Cardiac muscle cell (in vitro differentiated cells and primary cell): ENCODE measurements at regions not wholly inside any gene's neighbourhood (a gene's known extent, or its start where the extent isn't known, plus 50 kb on each side); places are given as distances from the start of the nearest gene placed in this dataset.
"Not testable (repeated sequence)": the region's sequence is repeated elsewhere in the genome, so short reads cannot be mapped to it uniquely, and the experiment has no call there.

Source experiments
- DNase-seq, 2 donors: peaks; one replicate each; pipeline versions ENCODE4 v3.0.0 to v3.0.0-alpha.2; 2010 to 2017; ENCODE audit warnings: low read depth in 1 of 2, low spot score in 1 of 2
- H3K27ac ChIP-seq: fragments of 200-600 bp; sonication (generic); 2 replicates; pipeline ENCODE4 v1.5.1; 2016
- H3K27me3 ChIP-seq: fragments of 200-600 bp; sonication (generic); 2 replicates; pipeline ENCODE4 v1.6.0; 2016; ENCODE audit warnings: control low read depth
- H3K36me3 ChIP-seq: fragments of 200-600 bp; sonication (generic); 2 replicates; pipeline ENCODE4 v1.5.1; 2016; ENCODE audit warnings: control low read depth
- H3K4me1 ChIP-seq: fragments of 200-600 bp; sonication (generic); 2 replicates; pipeline ENCODE4 v1.8.1; 2017; ENCODE audit warnings: low read depth, mild to moderate bottlenecking, mixed run types
- H3K4me3 ChIP-seq: fragments of 200-600 bp; sonication (generic); 2 replicates; pipeline ENCODE4 v1.5.1; 2016; ENCODE audit warnings: mild to moderate bottlenecking
- H3K9me3 ChIP-seq: fragments of 200-600 bp; sonication (generic); 2 replicates; pipeline ENCODE4 v1.5.1; 2017; ENCODE audit warnings: low read depth, mild to moderate bottlenecking, control low read depth
- TF ChIP-seq, protein P1 (sequence below): IDR thresholded peaks from 2 replicates; pipeline ENCODE4 v1.5.1; 2012; ENCODE audit warnings: low read depth, mild to moderate bottlenecking, low read length

DNA sequence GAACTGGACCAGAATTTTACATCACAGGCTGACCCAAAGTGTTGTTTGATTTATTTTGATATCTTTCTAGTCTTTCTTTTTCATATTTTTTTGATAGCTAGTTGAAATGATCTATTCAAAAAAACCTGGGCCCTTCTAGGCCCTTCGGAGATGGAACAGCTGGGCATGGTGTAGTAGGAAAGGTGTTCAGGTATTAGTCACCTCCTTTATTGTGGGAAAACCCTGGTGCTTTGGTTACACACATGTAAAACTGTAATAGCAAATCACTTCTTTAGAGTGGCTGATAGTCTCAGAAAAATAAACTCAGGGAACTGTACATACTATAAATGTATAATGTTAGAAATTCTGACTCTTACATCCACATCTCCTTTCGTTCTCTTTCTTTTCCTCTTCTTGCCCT lies 234.5 kb downstream of the PLA2G4A start:
- Histone ChIP-seq H3K4me1 (no peaks in the 10 kb centered on the region), H3K36me3 (no peaks in the 10 kb centered on the region), H3K27ac (no peak overlapping the region), H3K9me3 (no peaks in the 10 kb centered on the region), H3K27me3 (no peaks in the 10 kb centered on the region), H3K4me3 (no peak overlapping the region)
- TF ChIP-seq, protein P1, sequence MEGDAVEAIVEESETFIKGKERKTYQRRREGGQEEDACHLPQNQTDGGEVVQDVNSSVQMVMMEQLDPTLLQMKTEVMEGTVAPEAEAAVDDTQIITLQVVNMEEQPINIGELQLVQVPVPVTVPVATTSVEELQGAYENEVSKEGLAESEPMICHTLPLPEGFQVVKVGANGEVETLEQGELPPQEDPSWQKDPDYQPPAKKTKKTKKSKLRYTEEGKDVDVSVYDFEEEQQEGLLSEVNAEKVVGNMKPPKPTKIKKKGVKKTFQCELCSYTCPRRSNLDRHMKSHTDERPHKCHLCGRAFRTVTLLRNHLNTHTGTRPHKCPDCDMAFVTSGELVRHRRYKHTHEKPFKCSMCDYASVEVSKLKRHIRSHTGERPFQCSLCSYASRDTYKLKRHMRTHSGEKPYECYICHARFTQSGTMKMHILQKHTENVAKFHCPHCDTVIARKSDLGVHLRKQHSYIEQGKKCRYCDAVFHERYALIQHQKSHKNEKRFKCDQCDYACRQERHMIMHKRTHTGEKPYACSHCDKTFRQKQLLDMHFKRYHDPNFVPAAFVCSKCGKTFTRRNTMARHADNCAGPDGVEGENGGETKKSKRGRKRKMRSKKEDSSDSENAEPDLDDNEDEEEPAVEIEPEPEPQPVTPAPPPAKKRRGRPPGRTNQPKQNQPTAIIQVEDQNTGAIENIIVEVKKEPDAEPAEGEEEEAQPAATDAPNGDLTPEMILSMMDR: no peak
- no peak for DNase-seq

DNA sequence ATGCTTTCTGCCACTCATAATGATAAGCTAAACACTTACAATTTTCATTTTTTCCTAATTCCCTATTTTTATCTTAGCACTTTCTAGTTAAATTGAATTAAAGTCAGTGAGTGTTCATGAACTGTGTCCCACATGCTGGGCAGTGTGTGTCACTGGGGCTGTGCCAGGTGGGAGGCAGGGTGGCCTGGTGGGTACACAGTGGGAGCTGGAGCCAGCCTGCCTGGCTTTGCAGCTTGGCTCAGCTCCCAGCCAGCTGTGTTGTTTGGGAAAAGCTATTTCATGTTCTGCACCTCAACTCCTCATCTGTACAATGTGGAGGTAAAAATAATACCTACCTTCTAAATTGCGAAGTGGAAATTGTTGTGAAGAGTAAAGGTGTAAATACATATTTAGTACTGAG lies 238.4 kb downstream of the PLA2G4A start:
- no peak overlapping the region for H3K4me3 ChIP-seq
- no peaks in the 10 kb centered on the region for H3K27me3 ChIP-seq
- H3K4me1 ChIP-seq: no peaks in the 10 kb centered on the region
- H3K27ac ChIP-seq: no peak overlapping the region
- no peak for DNase-seq
- no peaks in the 10 kb centered on the region for H3K9me3 ChIP-seq
- TF ChIP-seq, protein P1: no peak
- no peaks in the 10 kb centered on the region for H3K36me3 ChIP-seq

GRCh38 chr1:187070076-187070475 lies 241.3 kb downstream of the PLA2G4A start:
- H3K27me3 ChIP-seq: no peaks in the 10 kb centered on the region
- H3K27ac ChIP-seq: no peak overlapping the region
- no peaks in the 10 kb centered on the region for H3K4me1 ChIP-seq

GRCh38 chr1:187072262-187073034 lies 243.7 kb downstream of the PLA2G4A start:
- DNase-seq, H3K4me3 ChIP-seq, H3K4me1 ChIP-seq, H3K27me3 ChIP-seq, H3K36me3 ChIP-seq, H3K9me3 ChIP-seq, H3K27ac ChIP-seq: not testable (repeated sequence)

More at GRCh38 chr1:187070076-187070475, 241.3 kb downstream of the PLA2G4A start:
- H3K9me3 ChIP-seq: no peaks in the 10 kb centered on the region
- no peak for DNase-seq
- no peaks in the 10 kb centered on the region for H3K36me3 ChIP-seq
- H3K4me3 ChIP-seq: no peak overlapping the region
- TF ChIP-seq, protein P1: no peak

- DNase-seq, H3K9me3 ChIP-seq, H3K4me1 ChIP-seq, H3K4me3 ChIP-seq, H3K27me3 ChIP-seq, H3K36me3 ChIP-seq, H3K27ac ChIP-seq: not testable (repeated sequence)
Measured at GRCh38 chr1:187073035-187073560, 244.3 kb downstream of the PLA2G4A start.

- H3K4me1 ChIP-seq, H3K27ac ChIP-seq, H3K4me3 ChIP-seq, H3K27me3 ChIP-seq, H3K9me3 ChIP-seq, H3K36me3 ChIP-seq, DNase-seq: not testable (repeated sequence)
Measured at GRCh38 chr1:187073634-187074245, 245.0 kb downstream of the PLA2G4A start.

GRCh38 chr1:187074445-187075048 lies 245.8 kb downstream of the PLA2G4A start:
- DNase-seq: no peak
- no peaks in the 10 kb centered on the region for H3K27me3 ChIP-seq
- no peak overlapping the region for H3K4me3 ChIP-seq
- no peaks in the 10 kb centered on the region for H3K9me3 ChIP-seq
- no peaks in the 10 kb centered on the region for H3K36me3 ChIP-seq
- H3K4me1 ChIP-seq: no peaks in the 10 kb centered on the region
- TF ChIP-seq, protein P1: no peak
- no peak overlapping the region for H3K27ac ChIP-seq
